Activated T-helper 1 cell treated with anti-CD3 and anti-CD28 coated beads, Interleukin-12 subunit alpha, Interleukin-12 subunit beta, Interleukin-2, Interleukin-4 antibody, amounts not matched to agents 30 ng/mL and 10 ng/mL and 1 ng/mL, durations not matched to agents 14 hours and 24 hours and 36 hours (primary cell): ENCODE measurements at regions not wholly inside any gene's neighbourhood (a gene's known extent, or its start where the extent isn't known, plus 50 kb on each side); places are given as distances from the start of the nearest gene placed in this dataset.

Source experiments
- DNase-seq: peaks from one replicate; pipeline ENCODE4 v3.0.0; 2021; ENCODE audit warnings: low spot score
- H3K27ac Mint-ChIP-seq: one replicate; pipeline ENCODE4 v1.8.0; 2021; ENCODE audit warnings: mild to moderate bottlenecking, mixed read lengths
- H3K27me3 Mint-ChIP-seq: one replicate; pipeline ENCODE4 v1.8.0; 2022; ENCODE audit warnings: mild to moderate bottlenecking, moderate library complexity, mixed read lengths; ENCODE audit not compliant: insufficient read depth
- H3K36me3 Mint-ChIP-seq: one replicate; pipeline ENCODE4 v1.8.0; 2021; ENCODE audit warnings: low read depth, mixed read lengths
- H3K4me1 Mint-ChIP-seq: one replicate; pipeline ENCODE4 v1.8.0; 2021; ENCODE audit warnings: low read depth, mixed read lengths
- H3K4me3 Mint-ChIP-seq: one replicate; pipeline ENCODE4 v1.8.0; 2021; ENCODE audit warnings: mild to moderate bottlenecking, moderate library complexity, mixed read lengths
- H3K9me3 Mint-ChIP-seq: one replicate; pipeline ENCODE4 v1.8.0; 2021; ENCODE audit warnings: mixed read lengths
- intact Hi-C: fragments of 100-400 bp; cut with micrococcal nuclease; formaldehyde crosslinking; loops from one replicate; pipeline ENCODE4 v1.15.1; 2024

- Mint-ChIP-seq H3K4me3 (no peak overlapping the region), H3K27ac (no peak overlapping the region), H3K4me1 (peaks cover 7% of the 10 kb centered on the region), H3K36me3 (no peaks in the 10 kb centered on the region), H3K9me3 (peaks cover 13% of the 10 kb centered on the region), H3K27me3 (peaks cover 8% of the 10 kb centered on the region)
- DNase-seq: no peak
- intact Hi-C loops: no loop called here
These were observed 245.8 kb upstream of the MAP3K1 start for GRCh38 chr5:56569566-56569965.

GRCh38 chr5:56569076-56569475, 246.3 kb upstream of the MAP3K1 start:
- intact Hi-C loops: no loop called here
- no peaks in the 10 kb centered on the region for H3K36me3 Mint-ChIP-seq
- peaks cover 8% of the 10 kb centered on the region for H3K27me3 Mint-ChIP-seq
- no peak overlapping the region for H3K27ac Mint-ChIP-seq
- no peak overlapping the region for H3K4me3 Mint-ChIP-seq
- H3K4me1 Mint-ChIP-seq: peaks cover 7% of the 10 kb centered on the region
- peaks cover 8% of the 10 kb centered on the region for H3K9me3 Mint-ChIP-seq
- DNase-seq: no peak

DNA sequence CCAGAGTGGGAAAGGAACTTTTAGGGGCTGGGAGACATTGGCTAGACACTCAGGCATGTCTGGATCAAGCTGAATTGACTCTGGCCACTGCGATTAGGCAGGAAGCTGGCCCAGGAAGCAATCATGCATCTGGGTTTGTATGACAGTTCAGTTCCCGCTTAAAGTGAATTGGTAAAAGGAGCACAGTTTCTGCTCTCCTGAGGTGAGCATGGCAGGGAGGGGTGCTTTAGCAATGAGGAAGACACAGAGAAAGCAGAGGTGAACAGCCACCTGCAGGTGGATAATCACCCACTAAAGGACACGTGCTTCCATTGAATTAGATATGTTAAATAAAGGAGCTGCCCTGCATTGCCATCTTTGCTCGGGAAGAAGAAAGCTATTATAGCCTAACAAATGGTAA, 248.1 kb upstream of the MAP3K1 start:
- no peak overlapping the region for H3K27ac Mint-ChIP-seq

GRCh38 chr5:56566374-56567249, 248.7 kb upstream of the MAP3K1 start:
- intact Hi-C loops: no loop called here
- DNase-seq: no peak
- H3K4me3 Mint-ChIP-seq: no peak overlapping the region
- H3K27ac Mint-ChIP-seq: no peak overlapping the region
- no peaks in the 10 kb centered on the region for H3K9me3 Mint-ChIP-seq
- no peaks in the 10 kb centered on the region for H3K36me3 Mint-ChIP-seq
- H3K27me3 Mint-ChIP-seq: peaks cover 8% of the 10 kb centered on the region
- peaks cover 7% of the 10 kb centered on the region for H3K4me1 Mint-ChIP-seq

More for the DNA sequence above, 248.1 kb upstream of the MAP3K1 start:
- H3K9me3 Mint-ChIP-seq: no peaks in the 10 kb centered on the region
- intact Hi-C loops: no loop called here
- no peak for DNase-seq
- peaks cover 7% of the 10 kb centered on the region for H3K4me1 Mint-ChIP-seq
- H3K27me3 Mint-ChIP-seq: peaks cover 8% of the 10 kb centered on the region
- no peaks in the 10 kb centered on the region for H3K36me3 Mint-ChIP-seq
- H3K4me3 Mint-ChIP-seq: no peak overlapping the region

- Mint-ChIP-seq H3K27ac (no peak overlapping the region), H3K27me3 (peaks cover 8% of the 10 kb centered on the region), H3K4me1 (peaks cover 7% of the 10 kb centered on the region), H3K36me3 (no peaks in the 10 kb centered on the region), H3K4me3 (no peak overlapping the region), H3K9me3 (no peaks in the 10 kb centered on the region)
- no peak for DNase-seq
- intact Hi-C loops: no loop called here
These were observed 249.7 kb upstream of the MAP3K1 start for GRCh38 chr5:56565644-56566043.

- DNase-seq: no peak
- Mint-ChIP-seq H3K27ac (no peak overlapping the region), H3K4me3 (no peak overlapping the region), H3K27me3 (peaks cover 10% of the 10 kb centered on the region), H3K9me3 (no peaks in the 10 kb centered on the region), H3K36me3 (no peaks in the 10 kb centered on the region), H3K4me1 (peaks cover 7% of the 10 kb centered on the region)
- intact Hi-C loops: no loop called here
These were observed 250.1 kb upstream of the MAP3K1 start for GRCh38 chr5:56565283-56565615.

GRCh38 chr5:56564541-56565282, 250.6 kb upstream of the MAP3K1 start:
- peaks cover 11% of the 10 kb centered on the region for H3K27me3 Mint-ChIP-seq
- H3K4me1 Mint-ChIP-seq: peaks cover 7% of the 10 kb centered on the region
- intact Hi-C loops: no loop called here
- no peaks in the 10 kb centered on the region for H3K9me3 Mint-ChIP-seq
- no peaks in the 10 kb centered on the region for H3K36me3 Mint-ChIP-seq
- DNase-seq: no peak
- no peak overlapping the region for H3K4me3 Mint-ChIP-seq
- no peak overlapping the region for H3K27ac Mint-ChIP-seq

DNA sequence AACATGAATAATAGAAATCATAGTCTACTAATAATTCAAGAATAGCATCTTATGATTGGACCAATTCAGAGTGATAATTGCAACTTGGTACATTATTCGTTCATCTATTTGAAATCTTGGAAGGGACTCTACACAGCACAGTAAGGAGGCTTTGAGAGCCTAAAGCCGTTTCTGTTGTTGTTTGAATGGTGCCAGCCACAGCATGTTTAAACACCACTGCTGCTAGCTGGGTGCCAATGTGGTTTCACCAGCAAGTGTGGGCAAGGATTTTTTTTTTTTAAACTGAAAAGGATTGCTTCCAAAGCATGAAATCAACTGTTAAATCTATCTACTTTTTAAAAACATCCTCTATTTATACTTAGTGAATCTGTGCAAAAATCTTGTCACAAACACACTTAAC, 253.9 kb upstream of the MAP3K1 start:
- H3K27me3 Mint-ChIP-seq: peaks cover 19% of the 10 kb centered on the region

DNA sequence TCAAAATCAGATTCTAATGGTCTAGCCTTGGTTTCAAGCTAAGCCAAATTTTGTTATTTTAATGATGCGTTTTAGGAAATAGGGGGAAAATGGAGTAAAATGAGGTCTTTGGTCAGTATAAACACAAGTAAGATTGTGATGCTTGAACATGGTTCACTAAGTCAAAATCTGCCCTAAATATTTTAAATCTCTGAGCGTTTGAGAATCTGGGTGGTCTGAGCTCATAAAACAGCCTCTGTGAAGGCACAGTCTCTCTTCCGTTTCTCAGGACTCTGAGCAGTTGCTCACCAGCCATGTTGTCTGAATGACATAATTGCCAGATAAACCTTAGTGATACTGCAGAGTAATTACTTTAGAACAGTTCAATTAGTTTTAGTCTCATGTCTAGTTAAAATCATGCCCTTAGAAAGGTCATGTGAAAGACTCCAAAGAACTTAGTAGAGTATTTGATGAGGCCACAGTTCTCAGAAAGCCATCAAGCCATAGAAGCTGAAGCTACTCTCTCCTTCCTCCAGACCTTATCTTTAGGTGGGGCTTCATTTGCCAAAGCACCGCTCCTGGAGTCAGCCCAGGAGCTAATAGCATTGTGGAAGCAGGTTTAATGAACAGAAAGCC, 257.1 kb upstream of the MAP3K1 start:
- no peak for DNase-seq
- Mint-ChIP-seq H3K36me3 (no peaks in the 10 kb centered on the region), H3K27me3 (peaks cover 25% of the 10 kb centered on the region), H3K27ac (no peak overlapping the region), H3K4me3 (no peak overlapping the region), H3K4me1 (no peaks in the 10 kb centered on the region), H3K9me3 (no peaks in the 10 kb centered on the region)
- intact Hi-C loops: no loop called here

More for the DNA sequence above, 253.9 kb upstream of the MAP3K1 start:
- DNase-seq: no peak
- H3K36me3 Mint-ChIP-seq: no peaks in the 10 kb centered on the region
- no peak overlapping the region for H3K4me3 Mint-ChIP-seq
- intact Hi-C loops: no loop called here
- peaks cover 7% of the 10 kb centered on the region for H3K4me1 Mint-ChIP-seq
- H3K27ac Mint-ChIP-seq: no peak overlapping the region
- no peaks in the 10 kb centered on the region for H3K9me3 Mint-ChIP-seq

DNA sequence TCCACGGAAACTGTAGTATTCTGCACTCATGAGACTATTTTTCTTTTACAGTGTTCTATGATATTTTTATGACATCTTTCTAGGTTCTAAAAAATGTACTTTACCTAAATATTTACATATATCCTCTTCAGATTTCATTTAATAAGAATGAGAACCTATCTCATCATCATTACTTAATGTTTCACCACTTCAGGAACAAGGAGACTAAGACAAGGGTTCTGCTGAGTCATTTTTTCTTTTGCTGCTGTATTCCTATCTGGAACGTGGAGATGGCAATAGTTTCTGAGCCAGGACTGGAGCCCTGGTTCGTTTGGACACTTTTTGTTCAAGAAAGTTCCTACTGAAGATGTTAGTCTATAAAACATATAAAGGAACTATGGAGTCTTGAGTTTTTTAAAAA, 258.2 kb upstream of the MAP3K1 start:
- H3K27ac Mint-ChIP-seq: no peak overlapping the region
- intact Hi-C loops: no loop called here
- no peaks in the 10 kb centered on the region for H3K9me3 Mint-ChIP-seq
- no peaks in the 10 kb centered on the region for H3K36me3 Mint-ChIP-seq
- peaks cover 25% of the 10 kb centered on the region for H3K27me3 Mint-ChIP-seq
- no peaks in the 10 kb centered on the region for H3K4me1 Mint-ChIP-seq
- DNase-seq: no peak
- no peak overlapping the region for H3K4me3 Mint-ChIP-seq

- H3K4me1 Mint-ChIP-seq: peaks cover 7% of the 10 kb centered on the region
- no peaks in the 10 kb centered on the region for H3K9me3 Mint-ChIP-seq
- DNase-seq: no peak
- peaks cover 18% of the 10 kb centered on the region for H3K27me3 Mint-ChIP-seq
- no peak overlapping the region for H3K27ac Mint-ChIP-seq
- no peaks in the 10 kb centered on the region for H3K36me3 Mint-ChIP-seq
- intact Hi-C loops: no loop called here
- no peak overlapping the region for H3K4me3 Mint-ChIP-seq
These were observed 262.6 kb upstream of the MAP3K1 start for GRCh38 chr5:56552612-56553268.

- Mint-ChIP-seq H3K4me1 (peaks cover 7% of the 10 kb centered on the region), H3K4me3 (no peak overlapping the region), H3K27ac (no peak overlapping the region), H3K9me3 (no peaks in the 10 kb centered on the region), H3K27me3 (peaks cover 12% of the 10 kb centered on the region), H3K36me3 (no peaks in the 10 kb centered on the region)
- intact Hi-C loops: no loop called here
- no peak for DNase-seq
These were observed 265.1 kb upstream of the MAP3K1 start for GRCh38 chr5:56550227-56550626.
